Skeletal muscle satellite cell (primary cell): ENCODE measurements at regions not wholly inside any gene's neighbourhood (a gene's known extent, or its start where the extent isn't known, plus 50 kb on each side); places are given as distances from the start of the nearest gene placed in this dataset.

ENCODE experiments used
- H3K27me3 ChIP-seq: 2 replicates; pipeline ENCODE4 v1.7.0; 2013; ENCODE audit warnings: low read length; ENCODE audit not compliant: control insufficient read depth, insufficient read depth
- H3K36me3 ChIP-seq: 2 replicates; pipeline ENCODE4 v1.7.0; 2013; ENCODE audit warnings: mild to moderate bottlenecking, control low read depth, low read length; ENCODE audit not compliant: insufficient read depth
- H3K4me1 ChIP-seq: 2 replicates; pipeline ENCODE4 v1.7.0; 2013; ENCODE audit warnings: low read length; ENCODE audit not compliant: control insufficient read depth, insufficient read depth
- H3K4me2 ChIP-seq: 2 replicates; pipeline ENCODE4 v1.7.0; 2013; ENCODE audit warnings: mild to moderate bottlenecking, low read length
- H3K4me3 ChIP-seq: 2 replicates; pipeline ENCODE4 v1.7.0; 2013; ENCODE audit warnings: low read length
- H3K9ac ChIP-seq: 2 replicates; pipeline ENCODE4 v1.7.0; 2013; ENCODE audit warnings: mild to moderate bottlenecking, low read depth, low read length, moderate library complexity
- H3K9me3 ChIP-seq: replicated peaks from 2 replicates; pipeline ENCODE4 v1.7.0; 2013; ENCODE audit warnings: mild to moderate bottlenecking, control low read depth, low read length

DNA sequence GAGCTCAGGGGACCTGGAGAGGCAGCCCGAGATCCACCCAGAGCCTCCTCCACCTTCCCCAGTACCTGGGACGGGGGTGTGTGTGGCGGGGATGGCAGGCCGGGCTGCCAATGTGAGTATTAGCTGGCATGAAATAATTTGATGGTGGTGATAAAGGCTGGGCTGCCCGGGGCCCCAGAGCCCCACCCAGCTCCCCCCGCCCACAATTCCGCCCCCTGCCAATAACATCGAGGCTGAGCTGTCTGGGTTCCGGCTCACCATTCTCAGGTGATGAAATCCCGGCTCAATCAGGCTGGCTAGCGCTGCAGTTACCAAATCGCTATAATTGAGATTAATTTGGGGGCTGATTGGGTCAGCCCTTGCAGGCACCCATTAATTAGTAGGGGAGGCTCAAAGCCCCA is 103.8 kb upstream of the CASZ1 start:
- H3K9me3 ChIP-seq = no peaks in the 10 kb centered on the region
- H3K4me3 ChIP-seq = no peak overlapping the region
- no peak overlapping the region for H3K4me2 ChIP-seq
- H3K36me3 ChIP-seq = no peaks in the 10 kb centered on the region
- H3K4me1 ChIP-seq = peaks cover 5% of the 10 kb centered on the region
- peaks cover 30% of the 10 kb centered on the region for H3K27me3 ChIP-seq
- no peak overlapping the region for H3K9ac ChIP-seq

DNA sequence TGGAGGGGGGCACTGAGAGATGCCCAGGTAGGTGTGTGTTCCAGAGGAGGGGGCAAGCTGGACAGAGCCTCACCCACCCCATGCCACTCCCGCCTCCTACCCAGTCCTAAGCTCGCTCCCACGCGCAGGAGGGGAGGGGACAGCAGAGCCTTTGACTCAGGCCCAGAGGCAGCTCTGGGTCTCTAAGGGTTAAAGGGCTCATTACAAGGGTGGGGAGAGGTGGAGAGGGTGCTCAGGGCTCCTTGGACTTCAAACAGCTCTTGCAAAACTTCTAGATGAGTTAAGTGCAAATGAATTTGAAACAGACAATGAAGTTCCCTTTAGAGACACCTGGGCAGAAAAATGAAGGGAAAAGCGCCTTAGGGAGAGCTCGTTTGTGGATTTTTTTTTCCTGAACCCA is 104.2 kb upstream of the CASZ1 start:
- Histone ChIP-seq H3K36me3 (no peaks in the 10 kb centered on the region), H3K9ac (no peak overlapping the region), H3K4me2 (no peak overlapping the region), H3K27me3 (peaks cover 28% of the 10 kb centered on the region), H3K4me1 (peaks cover 5% of the 10 kb centered on the region), H3K4me3 (no peak overlapping the region), H3K9me3 (no peaks in the 10 kb centered on the region)

GRCh38 chr1:10901091-10901890 is 104.8 kb upstream of the CASZ1 start:
- Histone ChIP-seq H3K36me3 (no peaks in the 10 kb centered on the region), H3K4me1 (peaks cover 5% of the 10 kb centered on the region), H3K9me3 (no peaks in the 10 kb centered on the region), H3K4me3 (no peak overlapping the region), H3K27me3 (peaks cover 29% of the 10 kb centered on the region), H3K4me2 (peak overlapping the region; percentile 10), H3K9ac (no peak overlapping the region)

DNA sequence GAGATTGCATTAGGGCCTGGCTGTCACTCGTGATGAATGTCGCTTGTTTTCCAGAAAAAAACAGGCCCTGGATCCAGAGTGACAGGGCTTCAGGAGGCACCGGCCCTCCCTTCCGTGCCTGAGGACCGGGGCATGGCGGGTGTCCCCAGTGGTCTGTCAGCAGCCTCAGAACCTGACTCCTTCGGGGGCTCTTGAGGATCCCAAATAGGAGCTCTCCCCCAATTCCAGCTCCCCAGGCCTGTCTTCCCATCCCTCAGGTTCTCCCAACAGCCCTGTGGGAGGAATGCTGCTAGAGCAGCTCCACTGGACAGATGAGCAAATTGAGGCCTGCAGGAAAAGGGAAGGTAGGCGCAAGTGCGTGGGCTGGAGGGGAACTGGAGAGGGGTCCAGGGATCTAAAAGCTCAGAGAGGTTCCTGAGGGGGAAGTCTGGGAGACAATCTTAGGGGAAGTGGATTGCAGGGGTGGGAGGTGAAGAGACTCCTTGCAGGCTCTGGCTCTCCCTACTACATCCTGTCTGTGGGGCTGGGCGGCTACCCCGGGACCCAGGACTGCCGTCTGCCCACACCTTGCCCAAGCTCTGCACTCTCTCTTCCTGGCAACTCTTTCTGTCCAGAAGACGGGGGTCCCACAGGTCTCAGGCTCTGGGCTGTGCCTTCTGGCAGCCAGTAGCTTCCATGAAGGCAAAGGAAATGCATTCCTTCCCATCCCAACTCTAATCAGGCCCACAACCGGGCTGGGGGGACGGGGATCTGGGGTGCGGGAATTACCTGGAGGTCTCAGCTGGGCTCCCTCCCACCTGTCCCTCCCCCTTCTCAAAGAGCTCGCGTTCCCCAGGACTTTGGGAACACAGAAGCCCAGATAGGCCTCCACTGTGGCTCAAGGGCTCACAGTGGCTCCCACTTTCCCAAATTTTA is 105.7 kb upstream of the CASZ1 start:
- Histone ChIP-seq H3K27me3 (peaks cover 38% of the 10 kb centered on the region), H3K36me3 (no peaks in the 10 kb centered on the region), H3K9me3 (no peaks in the 10 kb centered on the region), H3K4me3 (no peak overlapping the region), H3K9ac (no peak overlapping the region), H3K4me1 (peaks cover 5% of the 10 kb centered on the region), H3K4me2 (no peak overlapping the region)

DNA sequence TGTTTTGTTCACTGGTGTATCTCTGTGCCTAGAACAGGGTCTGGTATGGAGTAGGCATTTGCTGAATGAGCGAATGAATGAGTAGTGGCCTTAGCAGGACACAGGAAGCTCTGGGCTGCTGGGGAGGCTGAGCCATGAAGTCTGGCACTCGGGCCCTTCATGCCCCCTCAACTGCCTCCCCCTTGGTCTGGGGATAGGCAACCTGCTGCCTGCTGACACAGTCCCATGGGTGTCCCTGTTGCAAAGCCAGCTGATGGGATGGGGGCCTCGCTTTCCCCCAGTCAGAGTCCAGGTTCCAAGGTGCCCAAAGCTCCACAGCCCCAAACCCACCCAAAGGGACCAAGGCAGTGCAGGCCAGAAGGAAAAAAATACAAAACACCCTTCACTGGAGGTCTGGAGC is 107.0 kb upstream of the CASZ1 start:
- Histone ChIP-seq H3K9me3 (no peaks in the 10 kb centered on the region), H3K4me3 (no peak overlapping the region), H3K27me3 (peaks cover 46% of the 10 kb centered on the region), H3K36me3 (no peaks in the 10 kb centered on the region), H3K4me1 (peaks cover 5% of the 10 kb centered on the region), H3K4me2 (no peak overlapping the region), H3K9ac (no peak overlapping the region)

GRCh38 chr1:10903821-10904220 is 107.4 kb upstream of the CASZ1 start:
- Histone ChIP-seq H3K27me3 (peaks cover 49% of the 10 kb centered on the region), H3K4me3 (no peak overlapping the region), H3K9ac (no peak overlapping the region), H3K9me3 (no peaks in the 10 kb centered on the region), H3K36me3 (no peaks in the 10 kb centered on the region), H3K4me2 (no peak overlapping the region), H3K4me1 (peaks cover 5% of the 10 kb centered on the region)

DNA sequence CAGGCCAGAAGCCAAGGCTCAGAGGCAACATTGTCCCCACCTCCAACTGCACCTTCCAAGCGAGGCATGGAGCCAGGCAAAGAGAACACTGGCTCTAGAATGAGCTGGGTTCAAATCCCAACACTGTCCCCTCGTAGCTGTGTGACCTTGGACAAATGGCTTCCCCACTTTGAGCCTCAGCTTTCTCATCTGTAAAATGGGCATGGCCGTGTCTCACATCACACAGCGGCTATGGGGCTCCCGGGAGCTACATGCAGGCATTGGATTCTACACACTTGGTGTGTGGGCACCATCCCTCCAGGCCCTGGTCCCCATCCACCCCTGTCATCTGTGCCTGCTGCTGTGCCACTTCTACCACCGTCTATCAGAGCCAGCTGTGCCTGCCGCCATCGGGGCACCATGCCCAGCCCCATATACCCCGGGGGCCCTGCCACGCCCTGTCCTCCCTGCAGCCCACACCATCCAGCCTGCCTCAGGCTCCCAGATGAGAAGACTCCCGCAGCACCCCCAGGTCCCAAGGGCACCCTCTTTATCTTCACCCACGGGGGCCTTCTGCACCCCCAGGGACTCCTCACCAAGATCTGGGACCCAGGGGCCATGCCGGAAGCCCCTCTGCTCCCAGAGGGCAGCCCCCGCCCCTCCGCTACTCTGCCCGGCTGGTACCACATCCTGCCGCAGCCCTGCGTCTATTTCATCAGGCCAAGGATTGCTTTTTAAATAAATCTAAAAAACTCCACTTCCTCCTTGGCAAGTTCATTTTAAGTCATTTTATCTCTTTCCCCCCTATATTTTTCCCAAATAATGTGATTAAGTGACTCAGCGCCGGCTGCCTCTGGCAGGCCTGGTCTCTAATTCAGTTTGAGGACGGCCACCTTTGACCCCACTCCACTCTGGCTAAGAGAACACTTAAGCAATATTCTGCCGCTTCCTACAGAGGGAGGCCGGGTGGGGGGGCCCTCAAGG is 107.8 kb upstream of the TARDBP start:
- H3K4me1 ChIP-seq = peaks cover 5% of the 10 kb centered on the region
- peaks cover 51% of the 10 kb centered on the region for H3K27me3 ChIP-seq
- no peak overlapping the region for H3K9ac ChIP-seq
- H3K36me3 ChIP-seq = no peaks in the 10 kb centered on the region
- no peaks in the 10 kb centered on the region for H3K9me3 ChIP-seq
- no peak overlapping the region for H3K4me2 ChIP-seq
- no peak overlapping the region for H3K4me3 ChIP-seq

DNA sequence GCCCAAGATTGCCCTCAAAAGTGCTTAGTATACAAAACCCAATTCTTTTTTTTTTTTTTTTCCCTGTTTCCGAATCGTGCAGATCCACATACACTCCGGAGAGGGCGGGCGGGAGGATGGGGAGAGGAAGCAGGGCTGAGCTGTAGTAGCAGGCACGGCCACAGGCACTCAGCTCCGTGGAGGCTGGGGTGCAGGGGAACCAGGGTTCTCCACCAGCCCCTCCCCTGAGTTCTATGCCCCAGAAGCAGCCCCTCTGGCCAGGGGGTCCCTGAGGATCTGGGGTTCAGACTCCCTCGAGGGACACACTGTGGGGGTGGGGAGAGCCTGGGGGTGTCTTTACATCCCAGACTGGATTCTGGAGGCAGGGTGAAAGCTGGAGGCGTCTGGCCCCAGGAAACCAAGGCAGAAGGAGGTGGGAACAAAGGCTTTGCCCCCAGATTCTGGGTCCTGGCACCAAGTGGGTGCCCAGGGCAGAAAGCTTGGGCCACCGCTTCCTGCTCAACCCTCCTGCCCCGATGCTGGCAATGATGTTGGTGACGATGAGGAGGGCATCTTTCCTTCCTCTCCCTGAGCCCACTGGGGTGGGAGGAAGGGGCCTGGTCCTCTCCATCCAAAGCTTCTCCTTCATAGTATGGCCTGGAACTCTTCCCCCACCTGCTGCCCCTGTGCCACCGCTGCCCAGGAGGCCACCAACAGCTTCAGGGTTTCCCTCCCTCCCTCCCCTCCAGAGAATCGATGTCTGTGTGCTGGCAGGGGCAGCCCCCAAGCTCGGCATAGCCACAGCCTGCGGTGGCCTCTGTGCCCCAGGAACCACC is 106.4 kb upstream of the TARDBP start:
- peaks cover 1% of the 10 kb centered on the region for H3K4me1 ChIP-seq

DNA sequence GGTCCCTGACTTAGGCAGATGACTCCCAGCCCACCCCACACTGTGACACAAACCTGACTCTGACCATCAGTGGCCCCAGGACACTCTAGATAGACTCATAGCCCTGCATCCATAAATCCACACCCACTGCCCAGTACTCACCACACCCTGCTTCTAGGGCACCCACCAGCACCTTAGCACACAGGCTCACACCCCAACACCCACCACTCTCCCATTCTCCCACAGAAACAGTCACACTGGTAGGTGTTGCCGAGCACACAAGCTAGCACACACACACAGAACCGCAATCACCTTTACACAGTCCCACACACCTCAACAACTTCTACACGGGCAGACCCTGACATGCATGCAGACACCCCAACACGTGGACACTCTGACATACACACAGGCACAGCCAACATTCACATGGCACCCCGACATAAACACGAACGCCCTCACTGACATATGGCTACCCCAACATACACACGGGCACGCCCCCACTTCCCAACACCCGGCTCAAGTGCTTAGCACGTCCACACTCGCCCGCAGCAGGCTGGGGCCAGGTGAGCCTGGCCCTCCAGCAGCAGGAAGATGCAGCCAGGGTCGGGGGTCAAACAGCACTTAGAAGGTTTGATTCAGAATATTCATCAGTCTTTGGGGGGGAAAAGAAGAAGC is 105.5 kb upstream of the TARDBP start:
- Histone ChIP-seq H3K4me3 (no peak overlapping the region), H3K27me3 (peaks cover 55% of the 10 kb centered on the region), H3K36me3 (no peaks in the 10 kb centered on the region), H3K4me2 (no peak overlapping the region), H3K9me3 (no peaks in the 10 kb centered on the region), H3K4me1 (no peaks in the 10 kb centered on the region), H3K9ac (no peak overlapping the region)

More for the DNA sequence above, 106.4 kb upstream of the TARDBP start:
- Histone ChIP-seq H3K36me3 (no peaks in the 10 kb centered on the region), H3K9me3 (no peaks in the 10 kb centered on the region), H3K27me3 (peaks cover 51% of the 10 kb centered on the region), H3K9ac (no peak overlapping the region), H3K4me2 (no peak overlapping the region), H3K4me3 (no peak overlapping the region)

- no peaks in the 10 kb centered on the region for H3K9me3 ChIP-seq
- no peaks in the 10 kb centered on the region for H3K4me1 ChIP-seq
- no peak overlapping the region for H3K9ac ChIP-seq
- H3K36me3 ChIP-seq = no peaks in the 10 kb centered on the region
- H3K4me2 ChIP-seq = no peak overlapping the region
- peaks cover 62% of the 10 kb centered on the region for H3K27me3 ChIP-seq
- H3K4me3 ChIP-seq = no peak overlapping the region
Observed at GRCh38 chr1:10908266-10908665, 104.2 kb upstream of the TARDBP start.
